ENCODE measurements at regions not wholly inside any gene's neighbourhood (a gene's known extent, or its start where the extent isn't known, plus 50 kb on each side); places are given as distances from the start of the nearest gene placed in this dataset.

DNA sequence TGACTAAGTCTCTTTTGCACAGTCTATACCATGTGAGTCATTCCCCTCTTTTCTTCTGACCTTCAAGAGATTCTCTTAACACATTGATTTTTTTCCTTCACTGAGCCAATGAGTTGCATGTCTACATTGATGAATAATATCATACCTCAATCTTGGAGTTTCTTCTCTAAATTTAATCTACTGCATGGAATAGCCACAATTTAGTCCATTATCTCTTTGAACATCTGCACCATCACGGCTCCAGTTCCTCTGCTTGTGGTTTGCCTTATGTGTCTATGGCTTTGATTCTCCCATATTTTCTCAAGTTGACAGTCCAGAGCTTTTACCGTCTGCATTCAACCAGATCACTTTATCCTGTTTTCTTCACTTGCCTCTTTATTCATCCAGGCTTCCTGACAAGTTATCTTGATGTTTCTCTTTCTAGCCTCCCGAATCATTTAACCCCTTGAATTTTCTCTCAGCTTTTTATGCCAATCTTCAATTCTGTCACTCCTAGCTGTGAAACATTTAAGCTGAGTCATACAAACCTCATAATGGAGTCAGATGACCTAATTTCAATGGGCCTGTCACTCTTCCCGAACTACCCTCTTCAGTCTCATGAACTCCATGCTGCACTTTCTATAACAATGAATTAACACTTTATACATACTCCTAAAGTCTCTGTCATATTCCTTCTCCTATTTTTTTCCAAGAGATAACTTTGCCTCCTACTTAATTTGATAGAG, 222.3 kb downstream of the CPE start:
- DNase-seq (ENCODE audit: low read depth) = no peak
- no peak overlapping the region for H3K4me3 ChIP-seq (ENCODE audit: low read depth, low read length)
- TF ChIP-seq, protein P1, sequence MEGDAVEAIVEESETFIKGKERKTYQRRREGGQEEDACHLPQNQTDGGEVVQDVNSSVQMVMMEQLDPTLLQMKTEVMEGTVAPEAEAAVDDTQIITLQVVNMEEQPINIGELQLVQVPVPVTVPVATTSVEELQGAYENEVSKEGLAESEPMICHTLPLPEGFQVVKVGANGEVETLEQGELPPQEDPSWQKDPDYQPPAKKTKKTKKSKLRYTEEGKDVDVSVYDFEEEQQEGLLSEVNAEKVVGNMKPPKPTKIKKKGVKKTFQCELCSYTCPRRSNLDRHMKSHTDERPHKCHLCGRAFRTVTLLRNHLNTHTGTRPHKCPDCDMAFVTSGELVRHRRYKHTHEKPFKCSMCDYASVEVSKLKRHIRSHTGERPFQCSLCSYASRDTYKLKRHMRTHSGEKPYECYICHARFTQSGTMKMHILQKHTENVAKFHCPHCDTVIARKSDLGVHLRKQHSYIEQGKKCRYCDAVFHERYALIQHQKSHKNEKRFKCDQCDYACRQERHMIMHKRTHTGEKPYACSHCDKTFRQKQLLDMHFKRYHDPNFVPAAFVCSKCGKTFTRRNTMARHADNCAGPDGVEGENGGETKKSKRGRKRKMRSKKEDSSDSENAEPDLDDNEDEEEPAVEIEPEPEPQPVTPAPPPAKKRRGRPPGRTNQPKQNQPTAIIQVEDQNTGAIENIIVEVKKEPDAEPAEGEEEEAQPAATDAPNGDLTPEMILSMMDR (conservative IDR thresholded peaks at IDR 0.05; ENCODE audit: low read depth, low read length) = no peak

DNA sequence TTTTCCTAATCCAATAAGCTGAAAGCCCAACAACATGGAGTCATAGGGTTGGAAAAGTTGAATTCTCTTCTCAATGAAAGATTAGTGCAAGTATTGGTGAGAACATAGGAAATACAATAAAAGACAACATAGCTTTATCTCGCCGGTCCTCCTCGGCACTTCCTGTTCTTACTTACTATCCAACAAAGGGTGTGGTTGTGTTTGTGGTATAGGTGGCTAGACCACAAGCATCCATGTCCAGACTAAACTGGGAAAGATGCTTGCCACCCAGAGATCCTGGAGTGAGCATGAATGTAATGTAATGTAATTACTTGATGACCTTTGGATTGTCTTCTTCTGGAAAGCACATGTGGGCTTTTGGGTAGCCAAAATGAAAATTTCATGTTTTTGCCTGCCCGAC, 223.8 kb downstream of the CPE start:
- no peak for DNase-seq (ENCODE audit: low read depth)
- no peak overlapping the region for H3K4me3 ChIP-seq (ENCODE audit: low read depth, low read length)
- TF ChIP-seq, protein P1 (conservative IDR thresholded peaks at IDR 0.05; ENCODE audit: low read depth, low read length) = no peak

DNA sequence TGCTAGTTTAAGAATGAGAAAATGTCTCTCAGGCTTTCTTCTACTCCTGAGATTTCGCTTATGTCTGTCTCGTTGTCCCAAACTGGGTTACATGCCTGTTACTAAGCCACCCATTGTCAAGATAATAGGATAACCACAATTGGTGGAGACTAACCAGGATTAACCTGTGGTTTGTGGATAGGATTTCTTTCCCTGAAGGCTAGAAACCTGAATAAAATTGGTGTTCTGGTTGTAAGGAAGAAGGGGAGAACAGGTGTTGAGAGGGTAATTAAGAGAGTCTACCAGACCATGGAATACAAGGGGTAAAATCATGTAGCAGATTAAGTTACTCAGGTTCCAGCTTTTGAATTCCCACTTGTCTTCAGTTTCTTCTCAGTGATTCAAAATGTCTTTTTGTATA, 225.4 kb downstream of the CPE start:
- DNase-seq (ENCODE audit: low read depth) = no peak
- H3K4me3 ChIP-seq (ENCODE audit: low read depth, low read length) = no peak overlapping the region
- TF ChIP-seq, protein P1 (conservative IDR thresholded peaks at IDR 0.05; ENCODE audit: low read depth, low read length) = no peak

DNA sequence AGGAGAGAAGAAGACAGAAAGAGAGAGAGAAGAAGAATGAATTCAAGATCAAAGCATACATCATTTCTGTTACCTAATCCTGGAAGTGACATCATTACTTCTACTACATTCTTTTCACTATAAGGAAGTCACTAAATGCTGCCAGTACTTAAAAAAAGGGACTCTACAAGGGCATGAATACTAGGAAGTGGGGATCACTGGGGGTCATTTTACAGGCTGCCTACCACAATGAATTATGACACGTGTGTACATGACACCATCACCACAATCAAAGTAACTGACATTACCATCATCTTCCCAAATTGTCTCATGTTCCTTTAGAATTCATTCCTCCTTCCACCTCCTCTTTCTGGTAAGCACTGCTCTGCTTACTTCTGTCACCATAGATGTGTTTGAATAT, 227.0 kb downstream of the CPE start:
- no peak overlapping the region for H3K4me3 ChIP-seq (ENCODE audit: low read depth, low read length)
- TF ChIP-seq, protein P1 (conservative IDR thresholded peaks at IDR 0.05; ENCODE audit: low read depth, low read length) = no peak
- no peak for DNase-seq (ENCODE audit: low read depth)

DNA sequence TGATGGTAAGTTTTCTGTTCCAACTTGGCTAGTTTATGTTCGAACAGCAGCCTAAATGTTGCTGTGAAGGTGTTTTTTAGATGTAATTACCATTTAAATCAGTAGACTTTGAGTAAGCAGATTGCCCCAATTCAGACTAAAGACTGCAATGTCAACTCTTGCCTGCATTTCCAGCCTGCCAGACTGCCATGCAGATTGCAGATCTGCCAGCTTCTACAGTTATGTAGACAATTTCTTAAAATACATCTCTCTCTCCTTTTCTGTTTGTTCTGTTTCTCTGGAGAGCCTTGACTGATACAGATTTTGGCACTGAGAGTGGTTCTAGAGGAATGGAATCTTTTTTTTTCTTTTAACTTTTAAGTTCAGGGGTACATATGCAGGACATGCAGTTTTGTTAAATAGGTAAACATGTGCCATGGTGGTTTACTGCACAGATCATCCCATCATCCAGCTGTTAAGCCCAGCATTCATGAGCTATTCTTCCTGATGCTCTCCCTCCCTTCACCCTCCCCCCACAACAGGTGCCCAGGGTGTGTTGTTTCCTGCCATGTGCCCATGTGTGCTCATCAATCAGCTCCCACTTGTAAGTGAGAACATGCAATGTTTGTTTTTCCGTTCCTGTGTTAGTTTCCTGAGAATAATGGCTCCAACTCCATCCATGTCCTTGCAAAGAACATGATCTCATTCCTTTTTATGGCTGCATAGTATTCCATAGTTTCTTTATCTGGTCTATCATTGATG, 227.8 kb downstream of the CPE start:
- TF ChIP-seq, protein P1 (conservative IDR thresholded peaks at IDR 0.05; ENCODE audit: low read depth, low read length) = no peak
- no peak overlapping the region for H3K4me3 ChIP-seq (ENCODE audit: low read depth, low read length)
- no peak for DNase-seq (ENCODE audit: low read depth)

DNA sequence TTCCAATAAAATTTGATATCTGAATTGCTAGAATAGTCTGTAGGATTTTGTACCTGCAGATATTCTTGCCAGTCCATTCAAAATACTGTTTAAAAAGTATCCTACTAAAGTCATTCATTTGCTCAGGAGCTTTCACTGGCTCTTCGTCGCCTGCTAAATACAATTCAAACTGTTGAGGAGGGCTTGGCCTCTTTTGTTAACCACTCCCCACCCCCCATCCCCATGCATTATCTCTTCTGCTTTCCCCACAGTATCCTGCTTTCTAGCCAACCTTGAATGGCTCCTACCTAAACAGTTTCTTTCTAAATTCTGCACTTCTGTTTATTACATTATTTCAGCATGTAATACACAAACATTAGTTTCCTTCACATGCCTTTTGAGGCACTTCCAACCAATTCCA, 230.8 kb downstream of the CPE start:
- DNase-seq (ENCODE audit: low read depth) = no peak
- no peak overlapping the region for H3K4me3 ChIP-seq (ENCODE audit: low read depth, low read length)
- TF ChIP-seq, protein P1 (conservative IDR thresholded peaks at IDR 0.05; ENCODE audit: low read depth, low read length) = no peak
